22Rv1 (cell line): ENCODE measurements at regions not wholly inside any gene's neighbourhood (a gene's known extent, or its start where the extent isn't known, plus 50 kb on each side); places are given as distances from the start of the nearest gene placed in this dataset.

Experiments
- ZFX ChIP-seq: fragments of 450-650 bp; IDR thresholded peaks from 2 replicates; pipeline ENCODE4 v1.6.1; 2017; ENCODE audit warnings: antibody characterized with exemption, borderline replicate concordance
- TF ChIP-seq, protein P1 (sequence below): fragments of 450-650 bp; IDR thresholded peaks from 2 replicates; pipeline ENCODE4 v1.5.1; 2017; ENCODE audit warnings: mild to moderate bottlenecking

DNA sequence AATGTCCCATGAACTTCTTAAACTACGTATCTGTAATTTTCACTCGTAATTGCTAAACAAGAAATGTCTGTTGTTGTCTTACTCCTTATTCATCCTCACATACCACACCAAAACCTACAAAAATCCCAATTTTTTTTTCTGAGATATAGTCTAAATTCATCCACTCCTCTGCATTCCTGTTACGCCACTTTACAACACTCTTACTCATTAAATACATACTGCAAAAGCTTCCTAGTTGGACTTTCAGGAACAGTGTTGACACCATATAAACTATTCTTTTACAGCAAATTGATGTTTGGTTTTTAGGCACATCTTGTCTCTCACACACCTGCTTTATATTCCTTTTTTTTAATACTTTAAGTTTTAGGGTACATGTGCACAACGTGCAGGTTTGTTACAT is 934.9 kb upstream of the CADM2 start:
- TF ChIP-seq, protein P1, sequence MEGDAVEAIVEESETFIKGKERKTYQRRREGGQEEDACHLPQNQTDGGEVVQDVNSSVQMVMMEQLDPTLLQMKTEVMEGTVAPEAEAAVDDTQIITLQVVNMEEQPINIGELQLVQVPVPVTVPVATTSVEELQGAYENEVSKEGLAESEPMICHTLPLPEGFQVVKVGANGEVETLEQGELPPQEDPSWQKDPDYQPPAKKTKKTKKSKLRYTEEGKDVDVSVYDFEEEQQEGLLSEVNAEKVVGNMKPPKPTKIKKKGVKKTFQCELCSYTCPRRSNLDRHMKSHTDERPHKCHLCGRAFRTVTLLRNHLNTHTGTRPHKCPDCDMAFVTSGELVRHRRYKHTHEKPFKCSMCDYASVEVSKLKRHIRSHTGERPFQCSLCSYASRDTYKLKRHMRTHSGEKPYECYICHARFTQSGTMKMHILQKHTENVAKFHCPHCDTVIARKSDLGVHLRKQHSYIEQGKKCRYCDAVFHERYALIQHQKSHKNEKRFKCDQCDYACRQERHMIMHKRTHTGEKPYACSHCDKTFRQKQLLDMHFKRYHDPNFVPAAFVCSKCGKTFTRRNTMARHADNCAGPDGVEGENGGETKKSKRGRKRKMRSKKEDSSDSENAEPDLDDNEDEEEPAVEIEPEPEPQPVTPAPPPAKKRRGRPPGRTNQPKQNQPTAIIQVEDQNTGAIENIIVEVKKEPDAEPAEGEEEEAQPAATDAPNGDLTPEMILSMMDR: no peak
- TF ChIP-seq ZFX: no peak
